CD4-positive, alpha-beta memory T cell (primary cell): ENCODE measurements at regions not wholly inside any gene's neighbourhood (a gene's known extent, or its start where the extent isn't known, plus 50 kb on each side); places are given as distances from the start of the nearest gene placed in this dataset.

Experiments used
- CTCF ChIA-PET: fragments of 350-600 bp; sonication (Branson Sonifier 250); formaldehyde crosslinking; loops from one replicate; lab custom pipeline; 2021; ENCODE audit warnings: inconsistent platforms; ENCODE audit not compliant: partially characterized antibody; lab: Charles Lee
- POLR2A ChIA-PET: fragments of 350-600 bp; sonication (Branson Sonifier 250); formaldehyde crosslinking; loops from one replicate; lab custom pipeline; 2021; ENCODE audit not compliant: partially characterized antibody; lab: Charles Lee
- DNase-seq, 5 donors: peaks; one replicate each; pipeline versions ENCODE4 v3.0.0 to v3.0.0-alpha.2; 2020 to 2022; ENCODE audit warnings: mixed read lengths in 1 of 5
- H3K27ac ChIP-seq: one replicate; pipeline ENCODE4 v1.7.0; 2013; ENCODE audit warnings: low read depth, low read length
- H3K27me3 ChIP-seq: 2 replicates; pipeline ENCODE4 v1.7.0; 2013; ENCODE audit warnings: mild to moderate bottlenecking, low read length, moderate library complexity; ENCODE audit not compliant: insufficient read depth
- H3K36me3 ChIP-seq: 2 replicates; pipeline ENCODE4 v1.7.0; 2013; ENCODE audit warnings: mild to moderate bottlenecking, low read length, moderate library complexity; ENCODE audit not compliant: insufficient read depth
- H3K4me1 ChIP-seq: 2 replicates; pipeline ENCODE4 v1.7.0; 2013; ENCODE audit warnings: mild to moderate bottlenecking, low read length, moderate library complexity; ENCODE audit not compliant: insufficient read depth
- H3K4me3 ChIP-seq, 2 donors: one replicate each; pipeline ENCODE4 v1.7.0; 2013; ENCODE audit warnings: low read length in 2 of 2, mild to moderate bottlenecking in 1 of 2
- H3K9me3 ChIP-seq, 2 donors: one replicate each; pipeline ENCODE4 v1.7.0; 2013; ENCODE audit warnings: low read length in 2 of 2, control low read depth in 1 of 2; ENCODE audit not compliant: control insufficient read depth in 1 of 2
- H3K27ac Mint-ChIP-seq, 7 donors: one replicate each; pipeline ENCODE4 v1.8.0; 2020 to 2021; ENCODE audit warnings: mixed read lengths in 7 of 7, mild to moderate bottlenecking in 6 of 7, inconsistent platforms in 3 of 7, moderate library complexity in 3 of 7
- H3K27me3 Mint-ChIP-seq, 2 donors: one replicate each; pipeline ENCODE4 v1.8.0; 2020 to 2021; ENCODE audit warnings: mixed read lengths in 2 of 2
- H3K36me3 Mint-ChIP-seq, 2 donors: one replicate each; pipeline ENCODE4 v1.8.0; 2020 to 2021; ENCODE audit warnings: mixed read lengths in 2 of 2, inconsistent platforms in 1 of 2, mild to moderate bottlenecking in 1 of 2
- H3K4me1 Mint-ChIP-seq, 4 donors: one replicate each; pipeline ENCODE4 v1.8.0; 2020 to 2021; ENCODE audit warnings: mixed read lengths in 4 of 4, mild to moderate bottlenecking in 1 of 4
- H3K4me3 Mint-ChIP-seq, 8 donors: one replicate each; pipeline ENCODE4 v1.8.0; 2020 to 2021; ENCODE audit warnings: mixed read lengths in 8 of 8, mild to moderate bottlenecking in 7 of 8, moderate library complexity in 6 of 8, inconsistent platforms in 3 of 8
- H3K9me3 Mint-ChIP-seq, 8 donors: one replicate each; pipeline ENCODE4 v1.8.0; 2020 to 2021; ENCODE audit warnings: mixed read lengths in 8 of 8, mild to moderate bottlenecking in 5 of 8, inconsistent platforms in 3 of 8, moderate library complexity in 1 of 8
- intact Hi-C: fragments of 100-400 bp; cut with micrococcal nuclease; formaldehyde crosslinking; loops from one replicate; pipeline ENCODE4 v1.15.1; 2023

GRCh38 chr1:58256041-58256440 is 290.5 kb downstream of the OMA1 start:
- intact Hi-C loops: no loop called here
- no peak for DNase-seq
- peaks cover under 1 to 4% of the 10 kb centered on the region in 2 donors for H3K27me3 Mint-ChIP-seq
- ChIA-PET POLR2A (no interaction called here), CTCF (no interaction called here)
- H3K4me1 Mint-ChIP-seq: no peaks in the 10 kb centered on the region
- Histone ChIP-seq H3K4me1 (no peaks in the 10 kb centered on the region), H3K4me3 (no peak overlapping the region), H3K36me3 (no peaks in the 10 kb centered on the region), H3K27me3 (no peaks in the 10 kb centered on the region), H3K27ac (no peak overlapping the region), H3K9me3 (no peaks in the 10 kb centered on the region)
- H3K36me3 Mint-ChIP-seq: no peaks in the 10 kb centered on the region
- peaks cover 0 to 10% (median 3%) of the 10 kb centered on the region in 8 donors for H3K9me3 Mint-ChIP-seq
- no peak overlapping the region for H3K4me3 Mint-ChIP-seq
- H3K27ac Mint-ChIP-seq: no peak overlapping the region

GRCh38 chr1:58255192-58255591 is 291.3 kb downstream of the OMA1 start:
- ChIA-PET CTCF (no interaction called here), POLR2A (no interaction called here)
- H3K4me1 ChIP-seq: no peaks in the 10 kb centered on the region
- no peak overlapping the region for H3K27ac Mint-ChIP-seq
- H3K36me3 Mint-ChIP-seq: no peaks in the 10 kb centered on the region
- no peak overlapping the region for H3K4me3 ChIP-seq
- H3K27me3 Mint-ChIP-seq: peaks cover 7 to 8% of the 10 kb centered on the region in 2 donors
- H3K9me3 ChIP-seq: no peaks in the 10 kb centered on the region
- no peaks in the 10 kb centered on the region for H3K36me3 ChIP-seq
- intact Hi-C loops: no loop called here
- no peak for DNase-seq
- H3K27me3 ChIP-seq: no peaks in the 10 kb centered on the region
- H3K4me1 Mint-ChIP-seq: no peaks in the 10 kb centered on the region
- no peak overlapping the region for H3K27ac ChIP-seq
- no peak overlapping the region for H3K4me3 Mint-ChIP-seq
- H3K9me3 Mint-ChIP-seq: peaks cover 0 to 10% (median 3%) of the 10 kb centered on the region in 8 donors

GRCh38 chr1:58251430-58252073 is 295.0 kb downstream of the OMA1 start:
- ChIA-PET POLR2A (no interaction called here), CTCF (no interaction called here)
- no peaks in the 10 kb centered on the region for H3K4me1 ChIP-seq
- H3K36me3 ChIP-seq: no peaks in the 10 kb centered on the region
- H3K4me3 ChIP-seq: no peak overlapping the region
- Mint-ChIP-seq H3K4me3 (no peak overlapping the region), H3K9me3 (peaks cover 0 to 10% (median 3%) of the 10 kb centered on the region in 8 donors), H3K4me1 (peaks cover 0 to 8% (median 2%) of the 10 kb centered on the region in 4 donors), H3K27ac (no peak overlapping the region), H3K36me3 (no peaks in the 10 kb centered on the region), H3K27me3 (peaks cover 18 to 27% of the 10 kb centered on the region in 2 donors)
- no peak for DNase-seq
- peaks cover 4% of the 10 kb centered on the region for H3K27me3 ChIP-seq
- H3K27ac ChIP-seq: no peak overlapping the region
- no peaks in the 10 kb centered on the region for H3K9me3 ChIP-seq
- intact Hi-C loops: no loop called here

- POLR2A ChIA-PET: no interaction called here
- DNase-seq: no peak
- Histone ChIP-seq H3K4me1 (no peaks in the 10 kb centered on the region), H3K27ac (no peak overlapping the region), H3K27me3 (peaks cover 4% of the 10 kb centered on the region), H3K9me3 (no peaks in the 10 kb centered on the region), H3K36me3 (no peaks in the 10 kb centered on the region), H3K4me3 (no peak overlapping the region)
- Mint-ChIP-seq H3K9me3 (peaks cover 0 to 6% (median 3%) of the 10 kb centered on the region in 8 donors), H3K4me1 (peaks cover 0 to 8% (median 2%) of the 10 kb centered on the region in 4 donors), H3K36me3 (no peaks in the 10 kb centered on the region), H3K4me3 (peak overlapping the region in 1 of 8 donors; percentile 16), H3K27me3 (peaks cover 21 to 30% of the 10 kb centered on the region in 2 donors), H3K27ac (no peak overlapping the region)
- CTCF ChIA-PET: no interaction called here
- intact Hi-C loops: no loop called here
These were observed 296.0 kb downstream of the OMA1 start for GRCh38 chr1:58250587-58250948.

- CTCF ChIA-PET: no interaction called here
- H3K9me3 ChIP-seq: no peaks in the 10 kb centered on the region
- peaks cover 0 to 3% (median 0%) of the 10 kb centered on the region in 8 donors for H3K9me3 Mint-ChIP-seq
- no peaks in the 10 kb centered on the region for H3K4me1 ChIP-seq
- H3K4me3 Mint-ChIP-seq: no peak overlapping the region
- no peak overlapping the region for H3K27ac ChIP-seq
- peaks cover 4% of the 10 kb centered on the region for H3K27me3 ChIP-seq
- H3K4me3 ChIP-seq: no peak overlapping the region
- intact Hi-C loops: no loop called here
- H3K27ac Mint-ChIP-seq: no peak overlapping the region
- no peak for DNase-seq
- POLR2A ChIA-PET: no interaction called here
- peaks cover 21 to 30% of the 10 kb centered on the region in 2 donors for H3K27me3 Mint-ChIP-seq
- no peaks in the 10 kb centered on the region for H3K36me3 Mint-ChIP-seq
- H3K4me1 Mint-ChIP-seq: peaks cover 0 to 8% (median 2%) of the 10 kb centered on the region in 4 donors
- H3K36me3 ChIP-seq: no peaks in the 10 kb centered on the region
These were observed 296.6 kb downstream of the OMA1 start for GRCh38 chr1:58249737-58250586.

GRCh38 chr1:58249388-58249736 is 297.2 kb downstream of the OMA1 start:
- no peak for DNase-seq
- H3K27ac Mint-ChIP-seq: no peak overlapping the region

GRCh38 chr1:58248791-58249190 is 297.7 kb downstream of the OMA1 start:
- H3K27me3 ChIP-seq: peaks cover 4% of the 10 kb centered on the region
- H3K4me1 ChIP-seq: no peaks in the 10 kb centered on the region
- DNase-seq: no peak
- no peaks in the 10 kb centered on the region for H3K36me3 Mint-ChIP-seq
- H3K27ac Mint-ChIP-seq: no peak overlapping the region
- intact Hi-C loops: no loop called here
- H3K27me3 Mint-ChIP-seq: peaks cover 21 to 30% of the 10 kb centered on the region in 2 donors
- ChIA-PET POLR2A (no interaction called here), CTCF (no interaction called here)
- no peak overlapping the region for H3K27ac ChIP-seq
- H3K9me3 Mint-ChIP-seq: no peaks in the 10 kb centered on the region
- no peaks in the 10 kb centered on the region for H3K9me3 ChIP-seq
- peaks cover 0 to 8% (median 2%) of the 10 kb centered on the region in 4 donors for H3K4me1 Mint-ChIP-seq
- H3K4me3 Mint-ChIP-seq: no peak overlapping the region
- no peak overlapping the region for H3K4me3 ChIP-seq
- no peaks in the 10 kb centered on the region for H3K36me3 ChIP-seq

More at GRCh38 chr1:58249388-58249736, 297.2 kb downstream of the OMA1 start:
- no peaks in the 10 kb centered on the region for H3K9me3 ChIP-seq
- H3K27me3 ChIP-seq: peaks cover 4% of the 10 kb centered on the region
- no peaks in the 10 kb centered on the region for H3K36me3 ChIP-seq
- ChIA-PET CTCF (no interaction called here), POLR2A (no interaction called here)
- H3K4me1 ChIP-seq: no peaks in the 10 kb centered on the region
- no peak overlapping the region for H3K4me3 ChIP-seq
- intact Hi-C loops: no loop called here
- H3K27ac ChIP-seq: no peak overlapping the region
- Mint-ChIP-seq H3K9me3 (peaks cover 0 to 3% (median 0%) of the 10 kb centered on the region in 8 donors), H3K27me3 (peaks cover 21 to 30% of the 10 kb centered on the region in 2 donors), H3K4me1 (peaks cover 0 to 8% (median 2%) of the 10 kb centered on the region in 4 donors), H3K36me3 (no peaks in the 10 kb centered on the region), H3K4me3 (no peak overlapping the region)
